CD4-positive, alpha-beta T cell treated with Interleukin-4 for 1 hour (primary cell): ENCODE measurements at regions not wholly inside any gene's neighbourhood (a gene's known extent, or its start where the extent isn't known, plus 50 kb on each side); places are given as distances from the start of the nearest gene placed in this dataset.

ENCODE experiments used
- DNase-seq, 2 donors: peaks; one replicate each; pipeline ENCODE4 v3.0.0-alpha.2; 2020 to 2022

DNA sequence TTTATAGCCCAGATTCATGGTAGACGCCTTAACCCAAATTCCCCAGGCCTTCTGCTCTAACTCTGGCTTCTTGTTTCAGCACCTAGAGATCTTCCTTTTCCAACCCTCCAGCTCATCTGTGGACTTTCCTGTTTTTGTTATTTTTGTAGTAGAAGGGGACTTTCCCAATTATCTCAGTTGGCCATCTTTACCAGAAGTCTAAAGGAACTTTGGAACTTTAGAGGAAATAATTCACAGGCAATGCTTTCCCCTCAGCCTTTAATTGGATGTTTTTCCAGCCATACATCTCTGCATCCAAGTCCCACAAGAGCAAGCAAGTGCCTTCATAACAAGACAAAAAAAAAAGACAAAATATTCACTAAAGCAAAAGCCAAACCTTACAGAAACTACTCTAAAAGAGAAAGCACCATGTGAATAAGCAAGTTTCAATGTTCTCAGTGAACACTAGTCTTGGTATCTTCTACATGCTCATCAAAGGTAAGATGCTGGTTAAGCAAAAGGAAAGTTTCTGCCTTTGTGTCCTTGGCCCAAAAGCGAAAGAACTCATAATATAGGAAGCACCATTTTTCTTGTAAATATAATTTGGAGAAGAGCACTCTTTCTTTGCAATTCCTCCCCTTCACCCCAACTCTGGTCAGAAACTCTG is 377.3 kb downstream of the SETD4 start:
- no peak for DNase-seq

DNA sequence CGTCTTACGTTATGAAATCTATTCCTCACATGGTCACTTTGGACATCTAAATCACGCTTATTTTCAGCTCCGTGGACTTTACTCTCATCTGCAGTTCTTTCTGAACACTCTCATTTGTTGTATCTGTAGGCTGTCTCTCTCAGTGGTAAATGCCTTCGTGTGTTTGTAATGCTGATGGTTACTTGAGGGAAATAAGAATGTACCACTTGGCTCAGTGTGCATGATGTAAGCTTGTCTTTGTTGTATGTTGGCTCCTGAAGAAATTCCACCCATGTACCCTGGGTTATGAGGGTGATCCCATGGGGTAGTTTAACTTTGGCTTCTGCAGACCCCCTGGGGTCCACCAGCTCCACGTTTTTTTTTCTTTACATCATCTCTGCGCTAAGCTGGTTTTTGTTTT is 378.4 kb downstream of the SETD4 start:
- no peak for DNase-seq

DNA sequence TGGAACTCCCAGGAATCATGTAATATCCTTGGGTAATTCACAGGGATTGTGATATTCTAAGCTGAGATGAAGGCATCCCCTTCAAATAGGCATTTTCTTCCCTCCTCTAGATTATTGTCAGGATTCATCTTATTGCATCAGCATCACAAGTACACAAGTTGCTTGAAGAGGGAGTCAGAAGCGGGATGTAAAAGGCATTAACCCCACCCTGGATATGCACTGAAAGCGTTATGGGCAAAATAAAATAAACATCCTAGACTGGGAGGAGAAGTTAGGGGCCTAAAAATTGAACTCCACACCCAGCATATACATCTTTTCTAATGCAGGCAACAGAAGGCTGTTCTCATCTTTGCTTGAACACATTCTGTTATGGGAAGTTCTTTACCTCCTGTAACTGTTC is 381.2 kb downstream of the SETD4 start:
- DNase-seq, result no peak

DNA sequence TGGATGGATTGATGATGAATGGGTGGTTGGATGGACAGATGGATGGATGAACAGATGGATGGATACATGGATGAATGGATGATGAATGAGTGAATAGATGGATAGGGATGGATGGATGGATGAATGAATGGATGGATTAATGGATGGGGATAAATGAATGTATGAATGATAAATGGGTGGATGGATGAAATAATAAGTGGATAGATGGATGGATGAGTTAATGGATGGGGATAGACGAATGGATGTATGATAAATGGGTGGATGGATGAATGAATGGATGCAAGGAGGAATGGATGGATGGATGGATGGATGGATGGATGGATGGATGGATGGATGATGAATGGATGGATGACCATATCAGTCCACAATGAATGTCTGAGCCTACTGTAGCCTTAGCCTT is 381.9 kb downstream of the SETD4 start:
- no peak for DNase-seq

DNA sequence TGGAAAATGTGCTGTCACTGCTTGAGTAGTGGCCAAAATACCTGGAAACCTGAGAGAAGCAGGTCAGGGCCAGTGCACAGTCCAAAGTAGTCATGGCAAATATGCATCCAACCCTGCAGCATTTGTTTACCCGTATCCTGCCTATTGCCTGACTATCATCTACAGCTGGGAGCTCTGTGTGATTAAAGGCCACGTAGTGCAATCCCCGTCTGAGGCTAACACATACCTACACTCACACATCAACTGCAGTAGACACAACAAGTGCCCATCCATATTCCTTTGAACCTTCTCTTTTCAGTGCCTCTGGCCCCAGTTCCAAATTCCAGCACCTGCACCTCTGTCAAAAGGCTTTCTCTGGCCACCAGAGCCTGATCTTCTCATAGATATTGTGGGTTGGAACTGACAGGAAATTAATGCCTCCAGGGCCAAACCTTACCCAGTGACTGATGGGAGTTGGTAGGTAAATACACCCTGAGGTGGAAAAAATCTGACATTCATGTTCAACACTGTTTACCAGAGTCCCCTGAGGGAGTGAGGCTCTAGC is 383.0 kb downstream of the SETD4 start:
- no peak for DNase-seq

DNA sequence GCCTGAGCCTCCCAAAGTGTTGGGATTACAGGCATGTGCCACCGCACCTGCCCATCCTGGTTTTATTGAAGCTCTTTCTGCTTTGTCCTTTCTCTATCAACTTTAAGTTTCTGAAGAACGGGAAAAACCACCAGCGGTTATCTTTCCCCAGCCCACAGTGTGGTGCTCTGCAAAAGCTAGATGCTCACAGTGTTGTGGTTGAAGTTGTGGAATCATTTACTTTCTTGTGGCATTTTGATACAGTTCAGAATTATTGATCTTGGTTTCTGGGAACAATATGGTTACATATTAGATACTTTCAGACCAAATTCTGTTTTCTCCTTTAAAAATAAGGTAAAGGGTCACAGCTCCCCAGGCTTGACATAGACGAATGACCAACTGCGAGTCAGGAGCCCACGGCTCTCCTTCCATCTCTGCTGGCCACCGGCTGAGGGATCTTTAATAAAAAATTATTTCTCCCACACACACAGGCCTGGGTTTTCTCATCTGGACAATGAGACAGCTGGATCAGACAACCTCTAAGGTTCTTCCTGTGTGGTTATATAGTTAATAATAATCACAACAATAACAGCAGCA is 385.3 kb downstream of the SETD4 start:
- no peak for DNase-seq

DNA sequence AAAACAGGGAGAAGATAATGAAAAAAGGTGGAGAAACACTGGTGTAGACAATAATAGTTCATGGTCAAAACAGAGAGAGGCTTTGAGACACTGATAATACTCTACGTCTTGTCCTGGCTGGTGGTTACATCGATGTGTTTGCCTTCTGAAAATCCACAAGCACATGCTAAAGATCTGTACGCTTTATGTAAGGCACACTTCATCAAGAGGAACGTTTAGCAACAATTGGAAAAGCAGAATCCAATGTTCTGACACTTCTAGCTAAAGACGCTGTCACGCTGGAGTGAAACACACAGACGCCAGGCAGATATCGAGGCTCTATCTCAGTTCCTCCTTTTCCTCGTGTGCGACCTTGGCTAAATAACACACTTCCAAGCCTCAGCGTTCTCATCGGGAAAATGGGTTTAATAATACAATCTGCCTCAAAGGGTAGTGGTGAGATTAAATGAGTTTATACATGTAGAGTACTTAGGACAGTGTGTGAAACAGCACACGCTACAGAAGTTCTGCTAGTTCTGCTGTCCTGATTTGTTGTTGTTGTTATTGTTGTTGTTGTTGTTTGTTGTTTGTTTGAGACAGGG is 386.1 kb downstream of the SETD4 start:
- no peak for DNase-seq

DNA sequence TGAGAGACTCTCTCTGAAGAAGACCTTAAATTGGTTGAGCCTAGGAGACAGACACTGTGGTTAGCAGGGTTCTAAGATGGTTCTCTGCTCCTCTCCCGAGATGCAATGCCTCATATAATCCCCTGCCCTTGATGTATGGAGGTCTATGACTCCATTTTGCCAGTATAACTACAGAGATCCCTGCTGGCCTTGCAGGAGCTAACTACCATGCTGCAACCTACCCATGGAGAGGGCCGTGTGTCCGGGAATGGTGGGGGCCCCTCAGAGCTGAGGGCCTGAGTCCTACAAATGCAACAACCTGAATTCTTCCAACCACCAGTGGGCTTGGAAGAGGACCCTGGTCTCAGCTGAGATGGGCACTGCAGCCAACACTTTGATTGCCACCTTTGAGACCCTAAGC is 388.0 kb downstream of the SETD4 start:
- no peak for DNase-seq

DNA sequence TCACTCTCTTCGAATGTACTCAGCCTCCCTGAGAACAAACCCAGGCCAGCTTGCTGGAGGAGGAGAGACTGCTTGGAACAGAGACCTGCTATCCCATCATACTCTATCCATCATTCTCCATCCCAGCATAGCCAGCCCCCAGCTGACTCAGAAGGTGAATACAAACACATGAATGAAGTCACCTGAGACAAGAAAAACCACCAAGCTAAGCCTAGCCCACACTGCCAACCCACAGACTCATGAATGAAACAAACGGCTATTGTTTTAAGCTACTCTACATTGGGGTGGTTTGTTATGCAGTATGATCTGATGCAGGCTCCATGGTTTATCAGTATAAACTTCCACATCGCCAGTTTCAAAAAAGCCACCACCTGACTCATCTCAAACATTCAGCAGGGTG is 395.6 kb downstream of the SETD4 start:
- no peak for DNase-seq

DNA sequence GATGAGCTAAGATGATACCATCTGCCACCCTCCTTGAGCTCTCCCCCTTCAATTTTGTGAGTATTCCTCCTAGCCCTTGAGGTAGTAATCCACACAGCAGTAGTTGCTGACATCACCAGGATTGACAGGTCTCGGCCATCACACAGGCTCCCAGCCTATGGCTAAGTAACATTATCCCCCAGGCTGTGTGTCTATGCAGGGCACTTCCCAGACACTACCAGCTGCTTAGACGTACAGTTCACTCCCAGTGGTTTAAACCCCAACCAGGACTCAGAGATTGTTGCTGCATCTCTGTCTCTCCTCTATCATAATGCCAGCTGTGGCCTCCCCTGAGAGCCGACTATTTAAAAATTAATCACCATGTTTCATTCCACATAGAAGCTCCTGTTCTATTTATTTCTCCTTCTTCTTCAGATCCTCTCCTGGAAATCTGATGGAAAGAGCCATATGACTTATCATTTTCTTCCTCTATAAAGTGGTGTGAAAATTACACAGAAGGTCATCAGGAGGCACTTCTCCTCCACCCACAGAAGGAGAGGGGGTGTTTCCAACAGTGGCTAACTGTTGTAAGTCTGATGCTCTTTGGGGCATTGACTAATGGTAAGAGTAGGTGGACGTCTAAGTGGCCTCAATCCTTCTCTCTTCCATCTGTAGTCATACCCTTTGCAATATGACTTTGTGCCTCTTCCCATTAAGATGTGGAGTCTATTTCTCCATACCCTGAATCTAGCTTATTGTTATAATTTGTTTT is 396.3 kb downstream of the SETD4 start:
- DNase-seq, result no peak

DNA sequence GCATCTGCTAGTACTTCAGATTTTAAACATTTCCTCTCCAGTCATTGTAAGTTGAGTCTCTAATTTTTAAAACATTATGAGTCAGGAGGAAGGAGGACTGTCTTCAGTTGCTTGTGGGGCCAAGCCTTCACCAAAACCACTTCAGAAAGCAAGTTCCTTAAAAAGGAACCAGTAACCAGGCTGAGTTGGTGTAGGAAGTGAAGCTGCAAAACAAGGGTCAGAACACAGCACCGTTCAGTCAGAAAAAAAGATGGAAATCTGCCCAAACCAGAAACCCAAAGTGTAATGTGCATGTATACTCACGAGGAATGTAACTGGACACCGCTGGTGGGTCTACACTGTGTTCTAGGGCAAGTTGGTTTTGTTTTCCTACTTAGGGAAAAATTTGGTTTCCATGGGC is 402.1 kb downstream of the SETD4 start:
- DNase-seq, result peak; percentile 2 to 11

DNA sequence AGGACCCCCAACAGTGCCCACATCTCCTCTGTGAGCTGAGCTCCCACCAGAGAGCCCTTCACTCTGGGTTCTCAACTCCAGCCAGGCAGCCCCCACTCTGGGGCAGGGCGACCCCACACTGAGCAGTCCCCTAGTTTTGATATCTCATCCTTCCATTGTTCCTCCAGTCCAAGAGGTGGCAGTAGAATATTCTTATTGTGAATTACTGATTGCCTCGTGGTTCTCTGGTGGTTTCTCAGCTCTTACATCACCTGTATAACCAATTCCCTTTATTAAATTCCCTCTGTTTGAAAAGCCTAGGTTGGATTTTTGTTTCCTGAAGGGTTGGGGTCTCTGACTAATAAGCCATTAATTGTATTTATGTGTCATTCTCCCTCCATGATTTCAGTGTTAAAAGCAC is 407.5 kb downstream of the SETD4 start:
- no peak for DNase-seq

DNA sequence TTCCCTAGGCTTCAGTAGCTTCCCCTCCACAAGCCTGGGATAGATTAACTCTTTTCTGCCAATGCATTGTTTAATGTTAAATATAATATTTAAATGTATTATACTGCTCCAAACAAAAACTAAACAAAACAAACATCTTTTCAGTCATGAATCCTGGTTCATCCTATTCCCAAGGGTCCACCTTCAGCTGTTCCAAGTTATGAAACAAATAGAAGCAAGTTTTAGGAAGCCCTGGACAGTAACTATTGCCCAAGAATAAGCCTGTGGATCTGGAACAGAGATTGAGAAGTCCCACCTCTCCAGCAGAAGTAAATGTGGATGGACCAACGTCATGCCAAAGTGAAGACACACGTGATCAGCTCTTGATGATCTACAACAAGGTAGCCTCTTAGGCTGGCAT is 408.1 kb downstream of the SETD4 start:
- no peak for DNase-seq

DNA sequence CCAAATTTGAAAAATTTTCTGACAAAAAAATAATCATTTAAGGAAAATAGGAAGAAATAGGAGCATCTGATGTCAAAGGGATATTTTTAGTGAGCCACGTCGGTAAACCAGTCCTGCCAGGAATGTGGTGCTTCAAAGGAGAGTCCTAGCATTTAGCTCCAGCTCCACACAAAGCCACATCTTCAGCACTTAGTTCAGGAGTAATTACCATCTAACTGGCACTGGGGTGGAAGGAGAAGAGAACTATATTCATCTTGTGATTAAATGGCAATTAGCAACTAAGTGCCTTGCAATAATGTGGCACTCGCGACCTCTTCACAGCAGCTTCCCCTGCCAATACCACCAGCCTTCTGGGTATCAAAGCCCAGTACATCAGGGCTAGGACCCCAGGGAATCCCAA is 409.1 kb downstream of the SETD4 start:
- DNase-seq, result no peak

DNA sequence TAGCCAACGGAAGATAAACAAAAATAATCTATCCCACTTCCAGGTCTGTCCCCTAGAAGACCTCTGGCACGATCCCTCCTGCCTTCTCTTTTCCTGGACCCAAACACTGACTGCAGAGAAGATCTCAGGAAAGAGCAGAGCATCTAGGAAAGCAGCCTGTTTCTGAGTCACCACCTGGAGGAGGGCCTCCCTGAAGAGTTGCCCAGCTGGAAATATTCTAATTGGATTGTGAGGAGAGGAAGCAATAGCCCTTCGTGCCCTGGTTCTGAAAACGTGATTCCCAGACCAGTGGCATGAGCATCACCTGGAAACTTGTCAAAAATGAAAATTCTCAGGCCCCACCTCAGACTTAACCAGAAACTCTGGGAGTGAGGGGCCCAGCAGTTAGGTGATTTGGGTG is 411.1 kb downstream of the SETD4 start:
- no peak for DNase-seq

DNA sequence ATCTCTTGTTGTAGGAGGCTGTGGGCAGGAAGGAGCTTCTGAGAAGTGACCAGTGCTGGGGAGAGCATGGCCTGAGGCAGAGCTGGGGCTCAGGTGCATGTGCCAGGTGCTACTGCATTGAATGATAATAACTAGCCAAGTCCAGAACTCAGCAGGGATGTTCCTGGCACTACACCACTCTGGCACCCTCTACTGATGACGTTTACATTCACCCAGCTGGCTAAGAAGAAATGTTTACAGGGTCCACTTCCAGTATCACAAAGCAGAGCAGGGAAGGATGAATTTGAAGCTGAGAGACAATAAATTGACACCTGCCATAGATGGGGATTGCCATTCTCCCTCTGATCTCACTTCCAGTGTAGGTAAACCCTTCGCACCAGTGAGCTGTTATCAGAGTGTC is 411.8 kb downstream of the SETD4 start:
- DNase-seq, result no peak

DNA sequence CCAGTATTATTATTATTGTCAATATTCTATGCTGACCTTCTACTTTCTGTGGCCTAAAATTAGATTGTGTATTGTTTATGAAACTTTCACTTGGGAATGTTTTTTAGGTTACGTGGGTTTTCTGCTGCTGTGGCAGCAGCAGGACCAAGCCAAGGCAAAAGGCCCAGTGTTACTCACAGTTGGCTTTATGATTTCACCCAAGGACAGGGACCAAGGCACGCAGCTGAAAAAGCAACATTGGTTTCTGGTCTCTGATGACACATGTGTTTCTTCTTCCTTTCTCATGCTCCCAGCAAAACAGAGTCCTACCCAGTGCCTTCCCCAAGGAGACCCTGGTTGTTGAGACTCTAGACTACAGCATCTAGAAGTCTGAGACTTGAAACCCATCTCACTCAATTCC is 413.7 kb downstream of the SETD4 start:
- no peak for DNase-seq

DNA sequence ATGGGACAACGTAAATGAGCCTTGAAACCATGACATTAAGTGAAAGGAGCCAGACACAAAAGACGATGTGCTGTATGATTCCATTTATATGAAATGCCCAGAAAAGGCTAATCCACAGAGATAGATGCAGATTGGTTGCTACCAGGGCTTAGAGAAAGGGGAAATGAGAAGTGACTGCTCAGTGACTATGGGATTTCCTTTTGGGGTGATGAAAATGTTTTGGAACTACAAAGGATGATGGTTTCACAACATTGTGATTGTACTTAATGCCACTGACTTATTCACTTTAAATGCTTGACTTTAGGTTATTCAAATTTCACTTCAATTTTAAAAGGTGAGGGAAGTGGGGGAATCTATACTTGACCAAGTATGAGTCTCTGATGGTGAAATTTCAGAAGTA is 414.3 kb downstream of the SETD4 start:
- DNase-seq, result no peak

DNA sequence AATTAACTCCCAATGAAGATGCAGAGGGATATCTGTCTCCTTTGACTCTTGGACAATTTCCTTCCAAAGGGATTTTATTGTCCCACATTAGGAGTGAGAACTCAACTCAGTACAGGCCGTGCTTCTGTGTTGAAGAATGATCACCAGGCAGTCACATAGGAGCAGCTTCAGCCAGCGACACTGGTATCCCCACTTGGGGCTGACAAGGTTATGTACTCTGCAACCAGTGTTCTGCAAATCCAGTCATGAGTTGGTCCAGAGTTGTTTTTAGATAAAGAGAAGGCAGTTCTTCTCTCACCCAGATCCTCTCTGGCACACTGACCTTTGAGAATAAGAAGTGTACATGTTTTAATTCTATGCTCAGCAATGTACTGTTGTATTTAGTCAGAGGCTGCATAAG is 415.8 kb downstream of the SETD4 start:
- no peak for DNase-seq

DNA sequence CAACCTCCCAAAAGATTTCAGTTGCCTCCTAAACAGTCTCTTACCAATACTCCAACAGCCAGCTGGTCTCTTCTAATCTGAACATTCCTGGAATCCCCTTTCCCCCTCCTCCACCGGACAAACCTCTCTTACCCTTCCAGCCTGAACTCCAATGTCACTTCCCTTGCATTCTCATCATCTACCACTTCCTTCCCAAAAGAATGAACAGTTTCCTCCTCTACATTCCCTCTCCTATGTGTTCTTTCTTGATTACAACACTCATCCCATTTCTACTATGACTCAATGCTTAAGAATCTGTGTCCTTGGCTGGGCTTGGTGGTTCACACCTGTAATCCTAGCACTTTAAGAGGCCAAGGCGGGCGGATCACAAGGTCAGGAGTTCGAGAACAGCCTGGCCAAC is 417.1 kb downstream of the SETD4 start:
- DNase-seq, result no peak

DNA sequence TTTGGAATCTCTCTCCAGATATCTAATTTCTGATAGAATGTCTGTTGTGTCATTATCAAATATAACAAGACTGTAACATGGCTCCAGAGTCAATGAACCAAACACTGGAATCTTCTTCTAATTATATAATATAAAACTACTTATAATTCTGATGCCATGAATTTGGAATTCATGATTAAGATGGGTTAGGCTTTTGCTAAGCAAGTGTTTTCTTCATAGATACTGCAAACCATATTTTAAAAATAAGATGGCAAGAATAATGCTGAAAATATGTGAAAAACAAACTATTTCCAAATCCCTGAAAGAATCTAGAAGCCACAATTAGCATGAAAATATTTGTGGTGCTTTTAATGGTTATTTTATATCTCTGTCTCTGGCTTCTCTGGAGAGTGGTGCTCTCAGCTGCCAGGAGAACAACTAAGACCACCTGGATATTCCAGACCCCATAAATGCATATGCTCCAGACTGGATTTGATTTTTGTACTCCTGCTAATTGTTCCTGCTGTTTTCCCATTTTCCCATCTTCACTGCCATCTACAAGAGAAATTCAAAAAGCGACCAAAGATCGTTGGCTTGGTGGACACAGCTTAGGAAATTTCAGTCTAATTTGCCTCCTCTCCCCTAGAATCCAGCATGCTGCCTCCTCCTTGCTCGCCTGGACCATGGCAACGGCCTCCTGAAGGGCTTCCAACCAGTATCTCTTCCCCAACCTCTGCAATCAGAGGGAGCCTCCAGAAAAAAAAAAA is 418.9 kb downstream of the SETD4 start:
- no peak for DNase-seq

DNA sequence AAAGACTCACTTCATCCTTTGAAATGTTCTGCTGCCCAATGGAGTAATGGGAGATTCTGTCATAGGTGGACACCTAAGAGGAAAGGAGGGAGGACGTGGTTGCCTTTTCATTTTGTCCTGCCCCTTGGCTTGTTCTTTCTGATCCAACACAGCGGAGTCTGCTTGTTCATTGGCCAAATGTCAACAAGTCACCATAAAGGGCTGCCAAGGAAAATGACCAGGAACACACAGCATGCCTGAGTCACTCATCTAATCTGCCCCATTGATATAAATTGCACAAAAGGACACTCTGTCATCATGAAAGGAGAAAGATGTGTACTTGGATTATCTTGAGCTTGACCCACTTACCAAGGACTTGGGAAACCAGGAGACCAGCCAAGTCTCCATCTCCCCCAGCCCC is 422.9 kb downstream of the SETD4 start:
- no peak for DNase-seq

DNA sequence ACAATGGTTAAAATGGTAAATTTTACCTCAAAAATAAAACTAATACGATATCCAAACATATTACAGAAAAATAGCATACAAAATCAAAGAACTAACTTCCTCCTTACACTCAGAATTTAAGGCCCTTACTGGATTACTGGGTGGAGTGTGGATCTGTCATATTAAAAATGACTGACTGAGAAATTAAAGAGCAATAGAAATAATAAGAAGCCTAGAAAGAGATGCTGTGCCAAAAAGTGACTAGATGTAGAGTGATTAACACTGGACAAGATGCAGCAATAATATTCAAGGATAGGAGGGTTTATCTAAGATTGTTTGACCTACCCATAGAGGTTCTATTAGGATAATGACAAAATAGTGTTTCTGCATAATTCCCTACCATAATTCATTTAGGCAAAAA is 424.3 kb downstream of the SETD4 start:
- DNase-seq, result no peak
